Activated CD4-positive, alpha-beta T cell treated with anti-CD3 and anti-CD28 coated beads, Interleukin-2, amount 10 ng/mL, durations not matched to agents 24 days and 14 days (primary cell): ENCODE measurements at regions not wholly inside any gene's neighbourhood (a gene's known extent, or its start where the extent isn't known, plus 50 kb on each side); places are given as distances from the start of the nearest gene placed in this dataset.
"Not testable (repeated sequence)": the region's sequence is repeated elsewhere in the genome, so short reads cannot be mapped to it uniquely, and the experiment has no call there.

Experiments
- DNase-seq: peaks from one replicate; pipeline ENCODE4 v3.0.0; 2022
- H3K27ac Mint-ChIP-seq: one replicate; pipeline ENCODE4 v1.8.0; 2022; ENCODE audit warnings: mild to moderate bottlenecking, mixed read lengths
- H3K27me3 Mint-ChIP-seq: one replicate; pipeline ENCODE4 v1.8.0; 2022; ENCODE audit warnings: mixed read lengths
- H3K36me3 Mint-ChIP-seq: one replicate; pipeline ENCODE4 v1.8.0; 2022; ENCODE audit warnings: low read depth, mild to moderate bottlenecking, mixed read lengths
- H3K4me1 Mint-ChIP-seq: one replicate; pipeline ENCODE4 v1.8.0; 2021; ENCODE audit warnings: mixed read lengths
- H3K4me3 Mint-ChIP-seq: one replicate; pipeline ENCODE4 v1.8.0; 2022; ENCODE audit warnings: mild to moderate bottlenecking, moderate library complexity, mixed read lengths
- H3K9me3 Mint-ChIP-seq: one replicate; pipeline ENCODE4 v1.8.0; 2021; ENCODE audit warnings: mixed read lengths
- intact Hi-C: fragments of 100-400 bp; cut with micrococcal nuclease; formaldehyde crosslinking; loops from one replicate; pipeline ENCODE4 v1.15.1; 2023

DNA sequence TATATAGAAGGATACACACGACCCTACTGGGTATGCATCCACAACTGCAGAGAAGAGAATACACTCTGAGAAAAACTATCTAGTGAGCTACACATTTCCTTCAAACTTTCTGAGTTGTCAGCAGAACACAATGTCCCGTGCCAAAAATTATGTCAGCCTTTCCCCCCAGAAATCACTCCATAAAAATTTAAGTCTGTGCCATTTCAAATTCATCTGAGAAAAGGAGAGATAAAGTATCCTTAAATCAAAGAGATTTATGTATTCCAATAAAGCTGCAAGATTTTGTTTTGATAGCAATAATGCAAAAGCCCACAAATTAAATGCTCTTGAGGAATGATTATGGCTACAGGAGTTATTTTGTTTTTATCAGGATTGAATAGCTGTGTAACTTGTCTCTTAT lies 760.1 kb downstream of the CDH11 start:
- H3K27me3 Mint-ChIP-seq = no peaks in the 10 kb centered on the region
- no peak for DNase-seq
- no peaks in the 10 kb centered on the region for H3K36me3 Mint-ChIP-seq
- no peaks in the 10 kb centered on the region for H3K9me3 Mint-ChIP-seq
- intact Hi-C loops = no loop called here
- no peak overlapping the region for H3K27ac Mint-ChIP-seq
- H3K4me3 Mint-ChIP-seq = no peak overlapping the region
- H3K4me1 Mint-ChIP-seq = no peaks in the 10 kb centered on the region

DNA sequence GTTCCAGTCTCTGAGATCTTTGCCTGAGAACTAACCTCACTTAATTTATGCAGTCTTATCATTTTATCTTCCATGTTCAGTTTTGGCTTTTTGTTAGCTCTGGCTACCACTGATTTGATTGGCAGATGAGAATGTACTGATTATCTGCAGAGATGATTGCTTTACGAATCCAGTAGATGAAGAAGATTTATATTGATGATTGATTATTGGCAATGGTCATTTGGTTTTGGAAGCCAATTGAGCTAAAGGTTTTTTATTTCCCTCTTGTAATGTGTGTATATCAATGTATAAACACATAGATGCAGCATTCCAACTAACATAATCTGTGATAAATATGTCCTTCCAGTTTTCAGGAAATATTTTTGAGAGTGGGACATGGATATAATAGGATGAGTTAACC lies 763.6 kb downstream of the CDH11 start:
- no peak overlapping the region for H3K4me3 Mint-ChIP-seq
- no peaks in the 10 kb centered on the region for H3K27me3 Mint-ChIP-seq
- no peak for DNase-seq
- H3K36me3 Mint-ChIP-seq = no peaks in the 10 kb centered on the region
- H3K27ac Mint-ChIP-seq = no peak overlapping the region
- H3K9me3 Mint-ChIP-seq = no peaks in the 10 kb centered on the region
- H3K4me1 Mint-ChIP-seq = no peaks in the 10 kb centered on the region
- intact Hi-C loops = no loop called here

DNA sequence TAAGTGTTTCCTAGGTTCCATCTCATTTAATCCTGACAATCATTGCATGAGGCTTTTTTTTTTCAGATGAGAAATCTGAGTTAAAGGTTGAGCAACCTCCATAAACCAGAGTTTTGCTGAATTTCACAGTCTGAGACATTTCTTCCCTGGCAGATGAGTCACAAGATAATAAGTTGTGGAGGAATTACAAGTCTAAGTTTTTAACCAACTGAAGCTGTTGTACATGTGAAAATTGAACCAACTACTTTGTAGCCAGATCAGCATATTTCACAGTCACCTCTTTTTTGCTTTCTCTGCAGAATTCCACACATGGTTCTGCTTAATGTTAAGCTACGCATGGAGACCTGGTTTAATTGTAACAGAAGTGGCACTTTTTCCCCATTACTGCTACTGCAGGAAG lies 765.6 kb downstream of the CDH11 start:
- no peak overlapping the region for H3K4me3 Mint-ChIP-seq
- intact Hi-C loops = no loop called here
- H3K36me3 Mint-ChIP-seq = no peaks in the 10 kb centered on the region
- peak; percentile 21 for DNase-seq
- H3K9me3 Mint-ChIP-seq = no peaks in the 10 kb centered on the region
- H3K4me1 Mint-ChIP-seq = no peaks in the 10 kb centered on the region
- H3K27me3 Mint-ChIP-seq = no peaks in the 10 kb centered on the region
- no peak overlapping the region for H3K27ac Mint-ChIP-seq

DNA sequence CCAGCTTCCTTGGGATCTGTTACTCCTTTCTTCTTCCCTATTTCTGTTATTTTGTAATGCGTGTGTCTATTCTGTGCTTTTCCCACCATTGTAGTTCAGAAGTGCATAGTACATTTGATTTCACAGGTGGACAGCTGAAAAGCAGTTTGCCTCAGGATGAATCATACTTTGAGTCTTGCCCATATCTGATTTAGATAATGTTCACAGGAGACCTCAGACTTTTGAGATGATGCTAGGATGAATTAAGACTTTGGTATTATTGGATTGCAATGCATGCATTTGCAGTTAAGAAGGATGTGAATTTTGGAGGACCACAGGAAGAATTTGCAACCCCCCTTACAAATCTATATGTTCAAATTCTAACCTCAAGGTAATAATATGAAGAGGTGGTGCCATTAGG lies 769.6 kb downstream of the CDH11 start:
- Mint-ChIP-seq H3K36me3 (no peaks in the 10 kb centered on the region), H3K9me3 (no peaks in the 10 kb centered on the region), H3K27me3 (no peaks in the 10 kb centered on the region), H3K27ac (no peak overlapping the region), H3K4me3 (no peak overlapping the region), H3K4me1 (no peaks in the 10 kb centered on the region)
- intact Hi-C loops = no loop called here
- DNase-seq = peak; percentile 3

DNA sequence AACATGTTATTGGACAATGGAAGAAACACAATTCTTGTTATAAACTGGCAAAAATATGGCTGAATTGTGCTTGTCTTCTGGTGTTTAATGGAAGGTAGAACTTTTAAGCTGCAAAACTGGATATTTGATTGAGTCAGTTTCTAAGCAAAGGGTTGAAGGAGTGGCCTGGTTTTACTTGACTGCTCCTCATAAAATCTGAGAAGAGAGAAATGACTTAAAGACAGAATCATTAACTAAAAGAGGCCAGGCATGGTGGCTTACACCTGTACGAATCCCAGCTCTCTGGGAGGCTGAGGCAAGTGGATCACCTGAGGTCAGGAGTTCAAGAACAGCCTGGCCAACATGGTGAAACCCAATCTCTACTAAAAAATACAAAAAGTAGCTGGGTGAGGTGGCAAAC lies 770.7 kb downstream of the CDH11 start:
- Mint-ChIP-seq H3K27ac (no peak overlapping the region), H3K36me3 (no peaks in the 10 kb centered on the region), H3K4me1 (no peaks in the 10 kb centered on the region), H3K9me3 (no peaks in the 10 kb centered on the region), H3K4me3 (no peak overlapping the region), H3K27me3 (no peaks in the 10 kb centered on the region)
- DNase-seq = peak; percentile 3
- intact Hi-C loops = no loop called here

DNA sequence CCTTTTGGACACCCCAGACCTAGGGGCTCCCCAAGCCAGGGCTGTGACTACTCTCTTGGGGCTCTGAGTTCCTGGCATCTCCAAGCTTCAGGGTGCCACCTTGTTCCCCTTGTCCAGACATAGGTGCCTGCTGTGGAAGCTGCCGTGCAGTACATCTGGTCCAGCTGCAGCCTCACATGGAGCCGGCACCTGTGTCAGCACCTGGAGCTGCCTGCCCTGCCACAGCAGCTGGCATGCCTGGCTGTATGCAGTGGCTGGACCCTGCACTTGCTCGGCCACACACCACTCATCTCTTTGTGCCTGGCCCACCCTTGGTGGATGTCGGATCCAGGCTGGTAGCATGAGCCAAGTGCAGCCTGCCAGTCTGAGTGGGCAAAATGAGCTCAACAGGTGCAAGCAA lies 775.8 kb downstream of the CDH11 start:
- no peak overlapping the region for H3K27ac Mint-ChIP-seq
- intact Hi-C loops = no loop called here
- H3K4me1 Mint-ChIP-seq = no peaks in the 10 kb centered on the region
- DNase-seq = no peak
- H3K9me3 Mint-ChIP-seq = peaks cover 3% of the 10 kb centered on the region
- H3K36me3 Mint-ChIP-seq = no peaks in the 10 kb centered on the region
- H3K27me3 Mint-ChIP-seq = no peaks in the 10 kb centered on the region
- H3K4me3 Mint-ChIP-seq = no peak overlapping the region

DNA sequence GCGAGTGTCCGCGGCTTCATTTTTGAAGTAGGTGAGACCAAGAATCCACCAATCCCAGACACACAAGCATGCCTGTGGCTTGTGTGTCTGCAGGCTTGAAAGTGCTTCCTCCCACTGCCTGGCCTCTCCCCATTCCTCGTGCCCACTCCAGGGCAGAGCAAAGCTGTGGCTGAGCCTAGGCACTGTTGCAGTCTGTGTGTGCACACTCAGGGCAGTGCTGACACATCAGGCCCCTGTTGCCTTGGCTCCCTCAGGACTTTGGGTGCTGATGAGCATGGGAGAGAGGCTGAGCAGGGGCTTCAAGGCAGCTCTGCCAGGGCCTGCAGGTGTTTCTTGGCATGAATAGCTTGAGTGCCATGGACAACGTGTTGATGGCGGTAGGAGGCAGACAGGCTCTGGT lies 776.7 kb downstream of the CDH11 start:
- no peak overlapping the region for H3K27ac Mint-ChIP-seq

DNA sequence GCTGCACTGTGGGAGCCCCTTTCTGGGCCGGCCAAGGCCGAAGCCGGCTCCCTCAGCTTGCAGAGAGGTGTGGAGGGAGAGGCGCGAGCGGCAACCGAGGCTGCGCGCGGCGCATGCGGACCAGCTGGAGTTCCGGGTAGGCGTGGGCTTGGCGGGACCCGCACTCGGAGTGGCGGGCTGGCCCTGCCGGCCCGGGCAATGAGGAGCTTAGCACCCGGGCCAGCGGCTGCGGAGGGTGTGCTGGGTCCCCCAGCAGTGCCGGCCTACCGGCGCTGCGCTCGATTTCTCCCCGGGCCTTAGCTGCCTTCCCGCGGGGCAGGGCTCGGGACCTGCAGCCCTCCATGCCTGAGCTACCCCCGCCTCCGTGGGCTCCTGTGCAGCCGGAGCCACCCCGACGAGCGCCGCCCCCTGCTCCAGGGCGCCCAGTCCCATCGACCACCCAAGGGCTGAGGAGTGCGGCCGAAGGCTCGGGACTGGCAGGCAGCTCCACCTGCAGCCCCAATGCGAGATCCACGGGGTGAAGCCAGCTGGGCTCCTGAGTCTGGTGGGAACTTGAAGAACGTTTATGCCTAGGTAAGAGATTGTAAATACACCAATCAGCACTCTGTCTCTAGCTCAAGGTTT lies 777.9 kb downstream of the CDH11 start:
- intact Hi-C loops, H3K4me1 Mint-ChIP-seq, H3K27me3 Mint-ChIP-seq, H3K36me3 Mint-ChIP-seq, H3K4me3 Mint-ChIP-seq, H3K9me3 Mint-ChIP-seq, DNase-seq, H3K27ac Mint-ChIP-seq: not testable (repeated sequence)

More for the DNA sequence above, 776.7 kb downstream of the CDH11 start:
- intact Hi-C loops = no loop called here
- Mint-ChIP-seq H3K36me3 (no peaks in the 10 kb centered on the region), H3K4me1 (no peaks in the 10 kb centered on the region), H3K27me3 (no peaks in the 10 kb centered on the region), H3K9me3 (peaks cover 3% of the 10 kb centered on the region), H3K4me3 (no peak overlapping the region)
- no peak for DNase-seq

DNA sequence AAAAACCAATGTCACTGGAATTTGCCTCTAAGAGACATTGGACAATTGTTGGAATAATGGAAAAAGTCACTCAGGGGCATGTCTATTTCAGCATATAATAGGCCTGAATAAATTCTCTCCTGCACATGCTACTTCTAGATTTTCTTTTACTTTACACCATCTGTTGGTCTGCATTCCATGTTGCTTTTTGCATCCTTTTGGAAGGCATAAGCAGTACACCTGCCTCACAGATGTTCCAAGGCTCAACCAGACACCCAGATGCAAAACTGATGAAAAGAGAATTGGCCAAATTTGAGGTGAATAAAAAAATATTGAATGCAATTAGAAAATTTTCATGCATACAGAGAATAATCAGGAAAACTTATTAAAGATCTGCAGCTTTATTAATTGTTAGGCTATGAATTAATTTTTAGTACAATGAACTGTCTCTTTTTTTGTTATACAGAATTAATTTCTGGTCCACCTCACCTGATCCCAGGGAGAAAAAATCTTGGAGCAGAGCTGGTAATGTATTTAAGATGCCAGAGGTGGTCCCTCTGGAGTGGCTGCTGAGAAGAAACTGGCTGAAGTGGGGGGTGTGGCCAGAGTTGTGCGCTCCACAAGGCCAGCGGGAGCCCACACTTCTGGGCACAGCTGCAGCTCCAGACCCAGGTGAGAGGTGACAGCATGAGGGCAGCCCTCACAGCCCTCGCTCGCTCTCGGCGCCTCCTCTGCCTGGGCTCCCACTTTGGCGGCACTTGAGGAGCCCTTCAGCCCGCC lies 778.6 kb downstream of the CDH11 start:
- H3K9me3 Mint-ChIP-seq = peaks cover 3% of the 10 kb centered on the region
- H3K27me3 Mint-ChIP-seq = no peaks in the 10 kb centered on the region
- H3K4me3 Mint-ChIP-seq = no peak overlapping the region
- H3K27ac Mint-ChIP-seq = no peak overlapping the region
- no peaks in the 10 kb centered on the region for H3K4me1 Mint-ChIP-seq
- no peaks in the 10 kb centered on the region for H3K36me3 Mint-ChIP-seq
- DNase-seq = no peak
- intact Hi-C loops = no loop called here

DNA sequence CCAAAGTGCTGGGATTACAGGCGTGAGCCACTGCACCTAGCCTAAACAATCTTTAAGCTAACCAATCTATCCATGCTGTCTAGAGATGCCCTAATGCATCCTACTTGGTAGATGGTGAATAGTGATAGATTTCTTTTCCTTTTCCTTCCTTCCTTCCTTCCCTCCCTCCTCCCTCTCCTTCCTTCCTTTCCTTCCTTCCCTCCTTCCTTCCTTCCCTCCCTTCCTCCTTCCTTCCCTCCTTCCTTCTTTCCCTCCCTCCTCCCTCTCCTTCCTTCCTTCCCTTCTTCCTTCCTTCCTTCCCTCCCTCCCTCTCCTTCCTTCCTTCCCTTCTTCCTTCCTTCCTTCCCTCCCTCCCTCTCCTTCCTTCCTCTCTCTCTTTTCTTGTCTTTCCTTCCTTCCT lies 780.5 kb downstream of the CDH11 start:
- H3K4me1 Mint-ChIP-seq, intact Hi-C loops, H3K9me3 Mint-ChIP-seq, H3K27ac Mint-ChIP-seq, H3K27me3 Mint-ChIP-seq, H3K4me3 Mint-ChIP-seq, DNase-seq, H3K36me3 Mint-ChIP-seq: not testable (repeated sequence)

DNA sequence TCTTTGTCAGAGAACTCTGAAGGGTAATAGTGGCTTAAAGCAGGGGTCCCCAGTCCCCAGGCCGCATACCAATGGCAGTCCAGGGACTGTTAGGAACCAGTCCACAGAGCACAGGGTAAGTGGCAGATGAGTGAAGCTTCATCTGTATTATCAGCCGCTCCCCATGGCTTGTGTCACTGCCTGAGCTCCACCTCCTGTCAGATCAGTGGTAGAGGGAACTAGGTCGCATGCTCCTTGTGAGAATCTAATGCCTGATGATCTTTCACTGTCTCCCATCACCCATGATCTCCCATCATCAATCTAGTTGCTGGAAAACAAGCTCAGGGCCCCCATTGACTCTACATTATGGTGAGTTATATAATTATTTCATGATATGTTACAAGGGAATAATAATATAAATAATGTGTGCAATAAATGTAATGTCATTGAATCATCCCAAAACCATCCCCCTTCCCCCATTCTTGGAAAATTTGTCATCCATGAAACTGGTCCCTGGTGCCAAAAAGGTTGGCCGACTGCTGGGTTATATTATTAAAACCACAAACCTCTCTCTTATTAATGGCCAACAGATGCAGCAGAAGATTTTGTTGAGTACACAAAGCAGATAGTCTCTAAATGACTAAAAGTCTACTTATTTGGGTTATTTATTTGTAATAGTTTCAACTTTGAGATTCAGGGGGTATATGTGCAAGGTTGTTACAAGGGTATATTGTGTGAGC lies 782.7 kb downstream of the CDH11 start:
- Mint-ChIP-seq H3K27ac (no peak overlapping the region), H3K4me1 (no peaks in the 10 kb centered on the region), H3K9me3 (peaks cover 3% of the 10 kb centered on the region), H3K36me3 (no peaks in the 10 kb centered on the region), H3K27me3 (no peaks in the 10 kb centered on the region), H3K4me3 (no peak overlapping the region)
- no peak for DNase-seq
- intact Hi-C loops = no loop called here

DNA sequence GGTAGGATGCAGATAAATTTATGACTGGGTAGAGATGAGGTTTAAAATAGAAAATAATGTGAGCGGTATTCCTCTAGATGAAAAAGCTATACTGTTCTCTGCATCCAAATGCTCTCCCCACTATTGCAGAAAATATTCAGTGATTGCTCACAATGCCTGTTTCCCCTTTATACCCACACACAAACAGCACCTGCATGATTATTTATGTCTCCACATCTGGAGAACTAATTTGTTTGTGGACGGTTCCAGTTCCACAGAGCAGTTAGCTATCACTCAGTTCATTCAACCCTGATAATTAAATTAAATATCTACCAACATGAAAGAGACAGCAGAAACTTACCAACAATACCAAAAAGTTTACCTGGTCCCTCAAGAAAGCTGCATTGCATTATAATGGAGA lies 800.0 kb downstream of the CDH11 start:
- Mint-ChIP-seq H3K4me1 (no peaks in the 10 kb centered on the region), H3K4me3 (no peak overlapping the region), H3K27me3 (no peaks in the 10 kb centered on the region), H3K27ac (no peak overlapping the region), H3K36me3 (no peaks in the 10 kb centered on the region), H3K9me3 (peaks cover 5% of the 10 kb centered on the region)
- intact Hi-C loops = no loop called here
- DNase-seq = no peak

DNA sequence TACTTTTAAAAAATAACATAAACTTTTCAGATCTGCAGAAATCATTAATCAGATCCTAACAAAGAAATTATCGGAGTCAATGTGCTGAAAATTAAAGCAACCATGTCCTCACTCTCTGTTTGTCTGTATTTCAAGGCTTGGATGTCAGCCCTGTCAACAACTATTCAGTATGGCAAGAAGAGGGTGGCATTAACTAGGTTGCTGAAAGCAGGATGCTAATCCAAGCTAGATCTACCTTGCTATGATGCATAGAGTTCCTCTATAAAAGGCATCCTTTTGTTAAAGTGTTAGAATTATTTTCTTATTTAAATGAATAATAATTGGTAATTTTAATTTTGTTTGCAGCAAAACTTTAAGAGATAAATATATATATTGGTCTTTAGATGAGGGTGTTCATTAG lies 800.8 kb downstream of the CDH11 start:
- no peak overlapping the region for H3K4me3 Mint-ChIP-seq
- no peaks in the 10 kb centered on the region for H3K27me3 Mint-ChIP-seq
- intact Hi-C loops = no loop called here
- no peaks in the 10 kb centered on the region for H3K36me3 Mint-ChIP-seq
- H3K27ac Mint-ChIP-seq = no peak overlapping the region
- DNase-seq = no peak
- H3K4me1 Mint-ChIP-seq = no peaks in the 10 kb centered on the region
- H3K9me3 Mint-ChIP-seq = peaks cover 5% of the 10 kb centered on the region

DNA sequence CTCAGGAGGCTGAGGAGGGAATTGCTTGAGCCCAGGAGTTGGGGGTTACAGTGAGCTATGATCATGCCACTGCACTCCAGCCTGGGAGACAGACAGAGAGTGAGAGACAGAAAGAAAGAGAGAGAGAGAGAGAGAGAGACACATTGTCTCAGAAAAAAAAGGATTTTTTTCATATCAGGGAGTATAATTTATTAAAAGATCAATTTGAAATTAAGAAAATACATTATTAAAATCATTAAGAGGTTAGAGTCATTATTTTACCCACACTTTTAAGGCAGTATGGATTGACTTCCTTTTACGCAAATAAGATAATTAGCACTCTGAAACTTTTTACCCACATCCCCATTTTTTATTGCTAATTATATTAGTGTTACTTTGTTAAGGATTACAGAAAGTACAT lies 804.3 kb downstream of the CDH11 start:
- Mint-ChIP-seq H3K4me1 (no peaks in the 10 kb centered on the region), H3K27ac (no peak overlapping the region), H3K4me3 (no peak overlapping the region), H3K27me3 (no peaks in the 10 kb centered on the region), H3K9me3 (peaks cover 4% of the 10 kb centered on the region), H3K36me3 (no peaks in the 10 kb centered on the region)
- DNase-seq = no peak
- intact Hi-C loops = no loop called here
